GM18508 (cell line): ENCODE measurements at regions not wholly inside any gene's neighbourhood (a gene's known extent, or its start where the extent isn't known, plus 50 kb on each side); places are given as distances from the start of the nearest gene placed in this dataset.
"Not testable (repeated sequence)": the region's sequence is repeated elsewhere in the genome, so short reads cannot be mapped to it uniquely, and the experiment has no call there.

ENCODE experiments used
- ATAC-seq: cut with Tn5 transposase; IDR thresholded peaks from one replicate; pipeline ENCODE4 v1.9.1; 2021; ENCODE audit warnings: moderate number of reproducible peaks; ENCODE audit not compliant: insufficient read depth, unreplicated experiment

DNA sequence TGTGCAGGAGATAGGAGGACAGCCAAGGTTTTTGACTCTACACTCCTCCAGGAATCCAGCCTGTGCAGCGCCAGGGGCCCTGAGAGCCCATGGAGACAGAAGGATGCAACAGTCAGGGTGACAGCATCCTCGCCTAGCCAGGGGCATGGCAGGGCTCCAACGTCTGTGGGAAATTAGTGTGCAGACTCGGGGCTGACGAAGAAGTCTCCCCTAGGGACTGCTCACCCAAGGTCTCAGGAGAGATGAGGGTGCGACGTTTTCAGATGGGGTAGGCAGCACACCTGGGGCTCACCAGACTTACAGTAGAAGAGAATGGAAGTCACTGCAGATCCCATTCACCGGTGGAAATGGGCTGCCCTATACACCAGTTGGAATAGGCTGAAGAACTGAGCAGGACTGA lies 241.7 kb downstream of the SETD4 start:
- ATAC-seq = no peak

- no peak for ATAC-seq
These were observed 245.3 kb downstream of the SETD4 start for GRCh38 chr21:35814858-35815619.

DNA sequence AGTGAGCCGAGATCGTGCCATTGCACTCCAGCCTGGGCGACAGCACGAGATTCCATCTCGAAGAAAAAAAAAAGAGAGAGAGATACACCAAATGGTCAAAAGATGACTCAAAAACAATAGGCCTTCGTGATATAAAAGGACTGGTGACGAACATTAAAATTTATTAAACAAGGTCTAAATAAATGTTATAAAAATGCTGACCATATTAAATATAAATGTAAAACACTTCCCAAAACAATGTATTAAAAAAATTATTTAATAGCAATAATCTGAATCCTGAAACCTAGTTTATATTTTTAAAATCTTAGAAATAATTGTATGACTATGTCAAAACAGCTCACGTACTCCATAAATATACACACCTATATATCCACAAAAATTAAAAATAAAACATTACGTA lies 247.6 kb downstream of the SETD4 start:
- ATAC-seq = no peak

- ATAC-seq = no peak
These were observed 249.0 kb downstream of the SETD4 start for GRCh38 chr21:35811191-35811806.

DNA sequence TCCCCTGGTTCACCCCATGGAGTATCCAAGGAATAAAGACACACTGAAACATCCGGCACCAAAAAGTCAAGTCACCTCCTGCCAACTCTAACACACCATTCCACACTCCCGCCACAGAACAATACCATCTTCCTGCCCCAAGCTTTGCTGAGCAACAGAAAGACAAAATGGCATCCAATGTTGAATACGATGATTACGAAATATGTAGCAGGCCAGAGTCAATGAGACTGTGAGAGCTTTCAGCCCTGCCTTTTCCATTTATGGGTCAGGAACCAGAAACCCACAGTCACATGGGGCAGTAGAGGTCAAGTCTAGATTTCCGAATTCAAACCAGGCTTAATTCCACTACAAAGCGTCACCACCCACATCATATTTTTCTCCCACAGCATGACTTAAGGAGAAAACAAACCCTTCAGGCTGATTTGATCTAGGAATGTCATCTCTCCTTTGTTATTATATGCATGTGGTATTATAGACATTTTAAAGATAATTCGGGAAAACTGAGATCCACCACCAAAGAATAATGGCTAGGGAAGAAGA lies 249.8 kb downstream of the SETD4 start:
- no peak for ATAC-seq

DNA sequence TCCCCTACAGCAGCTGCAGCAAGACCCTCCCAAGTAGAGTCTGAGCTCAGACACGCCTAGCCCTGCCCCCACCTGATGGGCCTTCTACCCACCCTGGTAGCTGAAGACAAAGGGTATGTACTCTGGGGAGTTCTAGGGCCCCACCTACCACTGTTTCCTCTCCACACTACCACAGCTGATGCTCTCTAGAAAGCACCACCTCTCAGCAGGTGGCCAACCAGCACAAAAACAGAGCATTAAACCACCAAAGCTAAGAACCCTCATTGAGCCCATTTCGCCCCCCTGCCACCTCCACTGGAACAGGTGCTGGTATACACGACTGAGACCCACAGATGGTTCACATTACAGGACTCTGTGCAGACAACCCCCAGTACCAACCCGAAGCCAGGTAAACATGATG lies 258.9 kb downstream of the SETD4 start:
- no peak for ATAC-seq

DNA sequence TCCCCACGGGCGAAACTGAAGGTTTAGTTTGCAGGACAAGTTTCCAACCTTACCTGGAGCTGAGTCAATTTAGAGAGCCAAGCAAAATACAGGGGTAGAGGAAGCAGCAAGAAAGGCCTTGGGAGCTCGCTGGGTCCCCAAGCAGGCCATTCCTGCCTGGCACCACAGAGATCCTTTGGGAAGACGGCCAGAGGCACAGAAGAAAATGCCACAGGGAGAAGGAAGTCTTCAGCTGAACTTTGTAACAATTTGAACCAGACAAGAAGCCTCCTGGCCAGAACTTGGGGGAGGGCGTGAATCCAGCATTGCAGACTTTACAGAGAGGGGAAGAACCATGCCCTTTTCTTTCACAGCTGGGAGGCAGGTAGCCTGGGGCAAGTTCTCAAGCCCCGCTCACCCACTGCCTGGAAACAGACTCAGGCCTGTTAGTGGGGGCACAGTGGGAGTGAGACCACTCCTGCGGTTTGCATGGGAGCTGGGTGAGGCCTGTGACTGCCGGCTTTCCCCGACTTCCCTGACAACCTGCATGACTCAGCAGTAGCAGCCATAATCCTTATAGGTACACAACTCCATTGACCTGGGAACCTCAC lies 259.4 kb downstream of the SETD4 start:
- ATAC-seq = not testable (repeated sequence)

DNA sequence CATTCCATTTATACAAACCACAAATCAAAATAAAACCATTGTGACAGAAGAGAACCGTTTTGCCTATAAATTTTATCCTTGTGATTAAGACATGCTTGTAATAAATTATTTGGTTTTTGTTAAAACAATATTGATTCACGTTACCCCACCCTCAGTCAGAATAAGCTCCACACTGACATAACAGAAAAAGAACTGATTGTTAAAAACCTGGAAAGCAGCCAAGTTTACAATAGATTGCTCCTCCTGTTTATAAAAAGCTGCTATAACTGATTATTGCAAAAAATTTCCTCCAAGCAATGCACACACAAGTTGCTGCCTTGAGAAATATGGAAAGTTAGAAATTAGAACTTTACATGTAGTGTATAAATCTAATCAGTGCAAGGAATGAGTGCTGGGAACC lies 263.5 kb downstream of the SETD4 start:
- ATAC-seq = no peak

- ATAC-seq = not testable (repeated sequence)
These were observed 265.8 kb downstream of the SETD4 start for GRCh38 chr21:35794527-35794926.

DNA sequence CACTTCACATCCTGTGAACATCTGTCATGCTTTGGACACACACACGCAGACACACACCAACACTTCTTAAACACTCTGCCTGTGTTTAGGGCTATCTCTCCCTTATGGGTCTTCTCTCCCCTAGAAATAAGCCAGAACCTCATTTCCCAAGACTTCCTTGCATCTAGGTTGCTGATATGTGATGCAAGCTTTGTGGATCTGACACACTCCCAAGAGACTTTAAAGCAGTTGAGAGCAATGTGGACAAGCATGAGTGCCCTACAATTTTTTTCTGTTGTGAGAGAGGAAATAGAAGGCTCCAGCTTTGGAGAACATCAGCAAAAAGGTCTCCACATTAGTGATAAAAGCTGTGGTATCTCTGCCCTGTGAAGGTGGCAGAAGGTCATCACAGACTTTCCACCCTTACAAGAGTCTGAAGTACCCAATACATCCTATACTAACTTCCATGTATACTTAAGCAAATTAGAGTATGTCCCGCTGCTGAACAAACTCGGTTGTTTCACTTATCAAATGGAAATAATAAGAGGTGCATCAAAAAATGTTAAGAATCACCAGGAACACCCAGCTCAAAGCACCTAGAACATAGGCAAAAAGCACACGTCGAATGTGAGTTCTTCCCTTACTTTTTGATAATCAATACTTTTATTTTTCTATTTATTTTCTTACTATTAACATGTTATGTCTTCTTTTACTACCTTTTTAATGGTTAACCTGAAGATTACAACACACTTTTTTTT lies 267.6 kb downstream of the SETD4 start:
- ATAC-seq = no peak

DNA sequence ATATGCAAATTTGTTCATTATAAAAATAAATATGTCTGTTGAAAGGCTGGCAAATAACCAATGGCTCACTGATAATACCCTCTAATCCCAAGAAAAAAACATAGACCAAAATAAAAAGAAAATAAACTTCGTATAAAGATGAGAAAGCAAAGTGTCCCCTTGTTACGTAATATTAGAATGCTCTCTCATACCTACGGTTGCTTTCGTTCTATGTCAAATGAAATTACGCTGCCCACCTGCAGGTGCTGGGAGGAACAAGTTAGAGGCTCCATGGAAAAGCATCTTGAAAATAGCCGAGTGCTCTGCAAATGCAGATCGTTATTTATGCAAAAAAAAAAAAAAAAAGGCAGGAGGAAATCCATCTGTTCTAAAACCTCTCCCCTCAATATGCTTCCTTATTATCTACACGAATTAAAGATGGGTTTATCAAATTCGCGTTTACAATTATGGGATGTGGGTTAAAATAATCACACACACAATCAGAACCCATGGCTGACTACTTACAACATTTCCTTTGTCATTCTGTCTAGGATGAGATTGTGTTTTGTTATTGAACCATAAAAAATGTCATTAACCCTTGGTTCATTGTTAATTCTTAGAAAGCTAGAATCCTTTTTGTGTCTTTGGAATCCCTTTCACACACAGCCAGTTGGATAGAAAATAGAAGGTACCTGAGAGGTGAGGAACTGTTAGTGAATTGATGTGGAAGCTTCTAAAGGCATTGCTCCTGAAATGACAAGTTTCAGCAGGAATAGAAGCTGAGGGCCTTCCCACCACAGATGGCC lies 268.6 kb downstream of the SETD4 start:
- ATAC-seq = no peak

GRCh38 chr21:35783721-35784120 lies 276.6 kb downstream of the SETD4 start:
- no peak for ATAC-seq

DNA sequence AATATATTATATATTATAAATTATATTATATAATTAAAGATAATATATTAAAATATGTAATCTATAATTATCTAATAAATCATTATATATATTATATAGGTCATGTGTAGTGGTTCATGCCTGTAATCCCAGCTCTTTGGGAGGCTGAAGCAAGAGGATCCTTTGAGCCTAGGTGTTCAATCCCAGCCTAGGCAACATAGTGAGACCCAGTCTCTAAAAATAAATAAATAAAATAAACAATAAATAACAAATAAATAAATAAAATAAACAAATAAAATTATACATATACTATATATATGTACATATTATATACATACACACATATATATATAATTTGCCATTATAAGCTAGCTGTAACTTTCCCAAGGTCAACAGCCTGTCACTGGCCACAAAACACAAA lies 277.7 kb downstream of the SETD4 start:
- no peak for ATAC-seq

DNA sequence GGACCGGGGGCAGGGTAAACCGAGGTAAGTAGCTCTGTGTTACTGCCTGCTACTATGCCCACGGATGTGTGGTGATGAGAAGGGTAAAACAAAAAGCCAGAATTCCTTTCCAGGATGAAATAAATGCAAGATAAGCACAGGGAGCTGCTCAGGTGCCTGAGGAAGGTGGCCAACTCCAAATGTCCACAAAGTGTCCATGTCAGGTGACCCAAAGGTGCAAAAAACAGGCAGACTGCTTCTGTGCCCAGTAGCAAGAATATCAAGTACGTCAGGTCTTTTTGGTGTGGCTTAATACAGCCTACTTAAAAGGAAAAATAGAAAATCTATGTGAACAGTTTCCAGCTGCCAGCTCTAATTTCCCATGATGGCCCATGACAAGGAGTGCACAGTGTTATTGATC lies 279.3 kb downstream of the SETD4 start:
- ATAC-seq = no peak

GRCh38 chr21:35779690-35780570 lies 280.4 kb downstream of the SETD4 start:
- ATAC-seq = no peak

DNA sequence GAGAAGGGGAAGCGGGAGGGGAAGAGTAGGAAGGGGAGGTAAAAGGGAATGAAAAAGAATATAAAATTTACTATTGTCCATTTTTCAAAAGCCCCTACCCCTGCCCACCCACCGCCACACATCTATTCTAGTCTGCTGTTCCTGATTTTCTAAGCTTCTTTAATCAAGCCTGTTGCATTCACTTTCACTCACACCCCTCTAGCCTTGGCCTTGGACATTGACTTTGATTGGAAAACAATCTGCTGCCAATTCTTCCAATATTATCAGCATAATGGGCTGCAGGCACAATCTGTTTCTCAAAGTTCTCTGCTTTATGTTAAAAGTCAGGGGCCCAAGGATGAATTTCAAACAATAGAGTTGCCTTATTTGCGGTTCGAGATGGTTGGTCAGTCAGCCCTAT lies 281.2 kb downstream of the SETD4 start:
- ATAC-seq = no peak

DNA sequence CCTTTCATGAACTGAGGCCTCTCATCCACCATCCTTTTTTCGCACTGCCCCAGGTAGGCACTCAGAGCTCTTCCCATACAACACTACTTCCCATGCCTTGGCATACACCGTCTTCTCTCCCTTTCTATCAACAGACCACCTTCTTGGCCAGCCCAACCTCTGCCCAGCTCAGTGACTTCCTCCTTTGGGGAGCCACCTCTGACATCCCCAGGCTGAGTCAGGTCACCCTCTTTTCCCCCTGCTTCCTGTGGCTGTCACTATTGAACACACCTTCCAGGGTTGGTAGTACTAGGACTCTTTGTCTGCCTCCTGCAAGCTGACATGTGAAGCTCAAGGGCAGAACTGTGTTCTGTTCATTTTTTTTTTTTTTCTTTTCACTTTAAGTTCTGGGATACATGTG lies 283.2 kb downstream of the SETD4 start:
- no peak for ATAC-seq

GRCh38 chr21:35775778-35776544 lies 284.4 kb downstream of the SETD4 start:
- no peak for ATAC-seq
